ENCODE measurements at regions not wholly inside any gene's neighbourhood (a gene's known extent, or its start where the extent isn't known, plus 50 kb on each side); places are given as distances from the start of the nearest gene placed in this dataset.

- TF ChIP-seq CTCF (conservative IDR thresholded peaks at IDR 0.05; ENCODE audit: low read length) = no peak
- TF ChIP-seq EZH2phosphoT487 (IDR thresholded peaks at IDR 0.05; ENCODE audit: borderline replicate concordance, low read depth, low read length) = no peak
- H3K4me2 ChIP-seq (ENCODE audit: low read length) = no peak overlapping the region
- POLR2A ChIA-PET = no interaction called here
- no peaks in the 10 kb centered on the region for H3K9me2 ChIP-seq (ENCODE audit: insufficient read depth, low read length)
- no peak overlapping the region for H3K27ac ChIP-seq (ENCODE audit: low read depth, low read length, poor library complexity, severe bottlenecking)
- no TSS peak for BruUV-seq (replicated peaks)
- intact Hi-C loops (cut with micrococcal nuclease; ENCODE audit: unreplicated experiment) = no loop called here
- no peaks in the 10 kb centered on the region for H3K36me3 ChIP-seq (ENCODE audit: insufficient read depth, low read length)
- DNase-seq (ENCODE audit: low spot score) = no peak
- no peaks in the 10 kb centered on the region for H3K4me1 ChIP-seq (ENCODE audit: insufficient read depth, low read length, poor library complexity, severe bottlenecking)
- H3K4me3 ChIP-seq (ENCODE audit: low read depth, low read length, poor library complexity, severe bottlenecking) = no peak overlapping the region
- no peaks in the 10 kb centered on the region for H3K79me2 ChIP-seq (ENCODE audit: insufficient read depth, low read depth, low read length)
- H2AFZ ChIP-seq (ENCODE audit: low read length) = no peak overlapping the region
- 0 out of 2 replicates have a peak, but pooled peaks cover 4% of the 10 kb centered on the region for H3K9me3 ChIP-seq (ENCODE audit: low read length)
- CTCF ChIA-PET (ENCODE audit: unreplicated experiment) = no interaction called here
- H4K20me1 ChIP-seq (ENCODE audit: insufficient read depth, low read length) = no peaks in the 10 kb centered on the region
Measured at GRCh38 chr13:81990652-81991051, 1649.7 kb upstream of the SPRY2 start.

- H2AFZ ChIP-seq (ENCODE audit: low read length) = no peak overlapping the region
- CTCF ChIA-PET (ENCODE audit: unreplicated experiment) = no interaction called here
- no peak overlapping the region for H3K27ac ChIP-seq (ENCODE audit: low read depth, low read length, poor library complexity, severe bottlenecking)
- no peak overlapping the region for H3K4me3 ChIP-seq (ENCODE audit: low read depth, low read length, poor library complexity, severe bottlenecking)
- no peaks in the 10 kb centered on the region for H3K36me3 ChIP-seq (ENCODE audit: insufficient read depth, low read length)
- intact Hi-C loops (cut with micrococcal nuclease; ENCODE audit: unreplicated experiment) = no loop called here
- H3K4me1 ChIP-seq (ENCODE audit: insufficient read depth, low read length, poor library complexity, severe bottlenecking) = no peaks in the 10 kb centered on the region
- H3K9me2 ChIP-seq (ENCODE audit: insufficient read depth, low read length) = no peaks in the 10 kb centered on the region
- H3K9me3 ChIP-seq (ENCODE audit: low read length) = 0 out of 2 replicates have a peak, but pooled peaks cover 4% of the 10 kb centered on the region
- POLR2A ChIA-PET = no interaction called here
- no TSS peak for BruUV-seq (replicated peaks)
- no peak overlapping the region for H3K4me2 ChIP-seq (ENCODE audit: low read length)
- no peak for TF ChIP-seq EZH2phosphoT487 (IDR thresholded peaks at IDR 0.05; ENCODE audit: borderline replicate concordance, low read depth, low read length)
- no peak for TF ChIP-seq CTCF (conservative IDR thresholded peaks at IDR 0.05; ENCODE audit: low read length)
- no peaks in the 10 kb centered on the region for H4K20me1 ChIP-seq (ENCODE audit: insufficient read depth, low read length)
- H3K79me2 ChIP-seq (ENCODE audit: insufficient read depth, low read depth, low read length) = no peaks in the 10 kb centered on the region
- no peak for DNase-seq (ENCODE audit: low spot score)
Measured at GRCh38 chr13:81988567-81988966, 1647.6 kb upstream of the SPRY2 start.

GRCh38 chr13:81987677-81988357, 1646.9 kb upstream of the SPRY2 start:
- Histone ChIP-seq H3K4me3 (ENCODE audit: low read depth, low read length, poor library complexity, severe bottlenecking) (no peak overlapping the region), H3K9me3 (ENCODE audit: low read length) (0 out of 2 replicates have a peak, but pooled peaks cover 4% of the 10 kb centered on the region), H3K9me2 (ENCODE audit: insufficient read depth, low read length) (no peaks in the 10 kb centered on the region), H3K36me3 (ENCODE audit: insufficient read depth, low read length) (no peaks in the 10 kb centered on the region), H2AFZ (ENCODE audit: low read length) (no peak overlapping the region), H3K4me2 (ENCODE audit: low read length) (no peak overlapping the region), H3K79me2 (ENCODE audit: insufficient read depth, low read depth, low read length) (no peaks in the 10 kb centered on the region), H3K4me1 (ENCODE audit: insufficient read depth, low read length, poor library complexity, severe bottlenecking) (no peaks in the 10 kb centered on the region), H3K27ac (ENCODE audit: low read depth, low read length, poor library complexity, severe bottlenecking) (no peak overlapping the region), H4K20me1 (ENCODE audit: insufficient read depth, low read length) (no peaks in the 10 kb centered on the region)
- BruUV-seq (replicated peaks) = no TSS peak
- ChIA-PET POLR2A (interaction anchor here (1.1 kb wide), 1 partner anchor 10 kb away, joined by 3 read pairs; no protein-coding TSS in a partner anchor), CTCF (ENCODE audit: unreplicated experiment) (no interaction called here)
- no peak for DNase-seq (ENCODE audit: low spot score)
- TF ChIP-seq CTCF (conservative IDR thresholded peaks at IDR 0.05; ENCODE audit: low read length) (no peak), EZH2phosphoT487 (IDR thresholded peaks at IDR 0.05; ENCODE audit: borderline replicate concordance, low read depth, low read length) (no peak)
- intact Hi-C loops (cut with micrococcal nuclease; ENCODE audit: unreplicated experiment) = no loop called here
